ENCODE measurements at regions not wholly inside any gene's neighbourhood (a gene's known extent, or its start where the extent isn't known, plus 50 kb on each side); places are given as distances from the start of the nearest gene placed in this dataset.

GRCh38 chr20:40486297-40486696, 202.7 kb downstream of the MAFB start:
- no peak for DNase-seq

DNA sequence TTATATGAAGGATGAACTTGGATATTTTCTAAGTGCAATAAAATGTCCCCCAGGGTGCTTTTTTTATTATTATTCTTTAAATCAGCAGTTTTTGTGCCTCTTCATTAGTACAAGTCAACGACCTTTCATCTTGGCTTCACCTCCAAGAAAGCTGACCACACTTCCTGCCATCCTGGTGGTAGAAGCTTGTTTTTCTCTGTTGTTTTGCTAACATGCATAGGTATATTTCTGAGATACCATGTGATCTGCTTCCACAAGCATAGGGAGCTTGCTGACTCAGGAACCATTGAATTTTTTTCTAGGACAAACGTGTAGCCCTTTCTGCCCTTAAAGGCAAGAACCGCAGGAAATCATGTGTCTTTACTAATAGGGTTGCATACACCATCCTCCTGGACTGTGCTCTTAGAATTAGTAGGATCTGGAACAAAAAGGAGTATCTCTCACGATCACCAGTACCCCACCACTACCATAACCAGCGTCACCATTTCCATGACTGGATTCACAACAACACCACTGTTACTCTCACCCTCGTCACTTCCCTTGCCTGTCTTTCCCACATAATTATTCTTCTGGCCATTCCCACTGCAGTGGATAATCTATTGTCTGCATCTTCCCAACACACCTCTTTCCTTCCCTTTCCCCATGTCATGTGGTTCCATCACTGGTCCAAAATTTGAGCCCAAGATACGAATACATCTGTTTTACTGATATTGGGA, 207.1 kb downstream of the MAFB start:
- no peak for DNase-seq

DNA sequence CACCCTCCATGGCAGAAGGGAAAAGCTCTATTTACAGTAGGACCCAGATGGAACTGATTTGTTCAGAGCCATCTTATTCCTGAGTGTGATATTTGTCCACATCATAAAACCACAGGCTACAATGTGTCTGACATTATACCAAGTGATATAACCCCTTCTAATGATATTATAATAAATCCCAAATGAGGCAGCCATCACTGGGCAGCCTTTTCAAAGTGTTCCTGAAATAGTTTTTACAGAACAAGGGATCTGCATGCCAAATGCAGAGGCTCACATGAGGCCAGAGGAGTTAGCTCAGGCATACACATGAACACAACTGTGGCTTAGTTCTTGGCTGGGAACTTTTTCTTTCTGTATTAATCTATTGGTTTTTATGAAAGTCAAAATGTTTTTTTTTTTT, 207.7 kb downstream of the MAFB start:
- DNase-seq: no peak

GRCh38 chr20:40477805-40478204, 211.2 kb downstream of the MAFB start:
- no peak for DNase-seq

DNA sequence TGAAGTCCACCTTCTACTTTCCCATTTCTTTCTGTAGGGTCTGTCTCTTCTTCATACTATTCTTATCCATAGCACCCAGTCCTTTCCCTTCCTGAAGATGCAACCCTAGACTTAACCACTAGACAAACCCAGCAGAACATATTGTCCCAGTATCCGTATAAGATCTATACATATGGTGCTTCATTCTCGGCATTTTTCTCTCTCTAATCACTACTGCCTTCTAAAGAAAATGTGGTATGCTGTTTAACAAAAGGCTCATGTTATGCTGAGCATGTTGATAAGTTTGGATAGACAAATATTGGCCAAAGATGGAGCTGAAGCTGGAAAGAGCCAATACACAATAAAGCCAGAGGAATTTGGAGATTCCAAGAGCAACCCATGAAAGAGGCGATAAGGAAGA, 212.6 kb downstream of the MAFB start:
- DNase-seq: no peak

DNA sequence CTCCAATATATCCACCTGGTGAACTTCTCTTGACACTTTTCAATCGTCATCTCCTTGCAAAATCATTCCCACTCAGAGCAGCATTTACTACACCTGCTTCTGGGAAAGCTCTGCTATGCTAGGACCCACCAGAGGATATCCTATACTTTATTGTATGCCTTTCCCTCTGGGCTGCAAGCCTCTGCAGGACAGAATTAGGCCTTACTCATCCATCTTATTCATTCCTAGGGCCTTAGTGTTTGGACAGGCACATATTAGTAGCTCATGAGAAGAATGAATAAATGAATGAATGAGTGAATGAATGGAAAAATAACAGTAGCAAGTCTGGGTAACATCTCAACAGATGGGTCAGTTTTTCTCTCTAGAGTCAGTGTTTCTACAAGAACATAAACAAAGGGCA, 216.1 kb downstream of the MAFB start:
- no peak for DNase-seq

DNA sequence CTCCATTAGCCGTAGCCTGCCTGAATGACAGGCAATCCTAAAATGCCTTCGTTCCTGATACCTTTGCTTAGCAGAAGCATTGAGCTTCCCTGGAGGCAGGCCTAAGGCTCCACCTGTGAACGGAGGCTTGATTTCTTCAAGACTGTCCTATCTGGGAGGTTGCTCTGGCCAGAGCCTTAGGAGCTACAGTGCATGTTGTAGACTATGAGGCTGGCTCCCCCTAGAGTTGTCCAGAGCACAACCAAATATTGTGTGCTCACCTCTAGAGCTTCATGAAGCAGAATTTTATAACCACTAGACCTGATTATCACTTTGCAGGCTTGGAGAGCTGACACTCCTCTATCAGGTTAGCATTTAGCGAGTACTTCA, 217.8 kb downstream of the MAFB start:
- DNase-seq: no peak

- DNase-seq: no peak
Measured at GRCh38 chr20:40470445-40471260, 218.4 kb downstream of the MAFB start.

DNA sequence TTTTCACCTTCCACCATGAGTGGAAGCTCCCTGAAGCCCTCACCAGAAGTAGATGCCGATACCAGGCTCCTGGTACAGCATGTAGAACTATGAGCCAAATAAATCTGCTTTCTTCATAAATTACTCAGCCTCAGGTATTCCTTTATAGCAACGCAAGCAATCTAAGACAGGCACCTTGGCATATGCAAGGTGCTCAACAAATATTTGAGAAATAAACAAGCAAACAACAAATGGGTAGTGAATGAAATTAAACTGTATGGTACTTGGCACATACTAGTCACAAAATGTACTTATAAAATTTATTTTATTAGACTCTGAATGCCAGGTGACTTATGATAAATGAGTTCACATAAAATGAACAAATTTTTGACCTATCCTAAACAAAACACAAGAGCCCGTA, 220.3 kb downstream of the MAFB start:
- no peak for DNase-seq

- no peak for DNase-seq
Measured at GRCh38 chr20:40467703-40468411, 221.2 kb downstream of the MAFB start.

GRCh38 chr20:40467067-40467466, 222.0 kb downstream of the MAFB start:
- no peak for DNase-seq

GRCh38 chr20:40464731-40465208, 224.3 kb downstream of the MAFB start:
- no peak for DNase-seq

- DNase-seq: no peak
Measured at GRCh38 chr20:40463171-40463570, 225.9 kb downstream of the MAFB start.

DNA sequence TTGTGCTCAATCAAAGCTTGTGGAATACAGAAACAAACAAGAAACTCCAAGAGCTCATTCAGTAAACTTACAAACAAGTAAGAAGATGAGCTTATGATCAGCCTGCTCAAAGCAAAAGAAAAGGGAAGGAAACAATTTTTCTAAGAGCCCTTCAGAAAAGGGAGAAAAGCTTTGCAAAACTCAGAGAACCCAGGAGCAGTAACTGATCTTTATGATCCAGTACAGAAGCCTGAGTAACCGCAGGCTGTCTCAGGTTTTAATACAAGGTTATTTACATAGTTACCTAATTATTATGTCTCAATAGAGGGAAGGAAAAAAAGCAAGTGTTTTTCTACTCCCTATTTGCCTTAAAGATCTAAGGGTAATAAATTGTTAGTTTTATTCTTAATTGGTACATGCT, 226.5 kb downstream of the MAFB start:
- no peak for DNase-seq

GRCh38 chr20:40459299-40459698, 229.7 kb downstream of the MAFB start:
- no peak for DNase-seq

GRCh38 chr20:40457404-40457803, 231.6 kb downstream of the MAFB start:
- DNase-seq: no peak

GRCh38 chr20:40452758-40453157, 236.3 kb downstream of the MAFB start:
- DNase-seq: no peak

GRCh38 chr20:40451552-40451951, 237.5 kb downstream of the MAFB start:
- no peak for DNase-seq

DNA sequence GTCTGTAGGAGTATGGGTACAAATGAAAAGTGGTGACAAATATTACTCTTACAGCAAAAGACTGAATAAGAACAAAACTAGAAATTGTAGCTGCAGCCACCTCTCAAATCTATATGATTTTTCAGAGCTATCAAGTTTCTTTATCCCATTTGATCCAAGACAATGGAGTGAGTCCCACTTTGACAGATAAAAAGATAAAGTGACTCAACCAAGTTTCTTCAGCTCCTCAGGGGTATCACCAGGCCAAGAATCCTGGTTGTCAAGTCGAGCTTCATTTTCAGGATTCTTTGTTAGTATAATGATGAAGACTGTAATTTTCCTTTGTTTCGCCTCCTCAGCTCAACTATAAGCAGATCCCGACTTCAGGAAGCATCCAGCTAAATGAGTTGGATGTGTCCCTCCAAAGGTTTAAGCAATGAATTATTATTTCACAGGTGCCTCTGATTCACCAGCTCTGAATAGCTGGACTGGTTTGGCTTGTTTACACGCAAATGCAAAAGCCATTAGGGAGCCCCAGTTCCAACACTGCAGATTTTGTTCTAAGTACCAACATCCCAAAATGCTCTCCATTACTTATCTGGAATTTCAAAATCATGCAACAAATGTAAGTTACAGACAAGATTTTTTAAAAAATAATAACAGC, 238.9 kb downstream of the MAFB start:
- DNase-seq: no peak

GRCh38 chr20:40449144-40449690, 239.8 kb downstream of the MAFB start:
- no peak for DNase-seq

DNA sequence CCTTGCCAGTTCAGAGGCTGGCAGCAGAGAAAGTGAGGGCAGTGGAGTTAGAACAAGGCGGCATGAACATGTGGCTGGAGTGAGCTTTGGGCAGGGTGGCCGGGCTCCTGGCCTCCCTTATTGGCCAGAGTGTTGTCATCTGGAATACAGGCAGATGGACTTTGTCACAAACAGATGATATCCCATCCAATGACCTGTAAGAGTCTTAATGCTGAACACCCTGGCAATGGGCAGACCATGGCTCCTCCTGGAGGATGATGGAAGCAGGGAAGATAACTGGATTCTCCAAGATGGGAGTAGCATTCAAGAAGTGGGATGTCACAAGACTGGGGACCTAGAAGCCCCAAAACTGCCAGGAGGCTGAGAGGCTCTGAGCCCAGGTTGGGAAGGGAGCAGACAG, 242.1 kb downstream of the MAFB start:
- DNase-seq: no peak

GRCh38 chr20:40444516-40444915, 244.5 kb downstream of the MAFB start:
- DNase-seq: no peak

GRCh38 chr20:40443753-40444152, 245.3 kb downstream of the MAFB start:
- no peak for DNase-seq
